Endodermal cell (in vitro differentiated cells): ENCODE measurements at regions not wholly inside any gene's neighbourhood (a gene's known extent, or its start where the extent isn't known, plus 50 kb on each side); places are given as distances from the start of the nearest gene placed in this dataset.

Experiments used
- DNase-seq: peaks from one replicate; pipeline ENCODE4 v3.0.0-alpha.2; 2017
- H3K27ac ChIP-seq: 2 replicates; pipeline ENCODE4 v1.5.1; 2013; ENCODE audit warnings: mild to moderate bottlenecking, low read depth, low read length, moderate library complexity
- H3K27me3 ChIP-seq: 2 replicates; pipeline ENCODE4 v1.6.1; 2013; ENCODE audit warnings: mild to moderate bottlenecking, low read length, moderate library complexity; ENCODE audit not compliant: insufficient read depth, control insufficient read depth, poor library complexity, severe bottlenecking
- H3K36me3 ChIP-seq: 2 replicates; pipeline ENCODE4 v1.7.0; 2013; ENCODE audit warnings: mild to moderate bottlenecking, low read length, moderate library complexity; ENCODE audit not compliant: control insufficient read depth, insufficient read depth
- H3K4me1 ChIP-seq: one replicate; pipeline ENCODE4 v1.7.0; 2013; ENCODE audit warnings: low read length; ENCODE audit not compliant: control insufficient read depth, insufficient read depth
- H3K4me3 ChIP-seq: 2 replicates; pipeline ENCODE4 v1.5.1; 2013; ENCODE audit warnings: mild to moderate bottlenecking, low read length, moderate library complexity
- H3K9ac ChIP-seq: 2 replicates; pipeline ENCODE4 v1.6.1; 2013; ENCODE audit warnings: mild to moderate bottlenecking, low read length, moderate library complexity; ENCODE audit not compliant: poor library complexity, severe bottlenecking; ENCODE audit errors: extremely low read depth
- H3K9me3 ChIP-seq: 2 replicates; pipeline ENCODE4 v1.6.1; 2013; ENCODE audit warnings: mild to moderate bottlenecking, low read length, moderate library complexity; ENCODE audit not compliant: control insufficient read depth
- H3K27ac Mint-ChIP-seq: 2 replicates; pipeline ENCODE4 v1.8.0; 2020; ENCODE audit warnings: mixed read lengths
- H3K27me3 Mint-ChIP-seq: 2 replicates; pipeline ENCODE4 v1.8.0; 2021; ENCODE audit warnings: mild to moderate bottlenecking, mixed read lengths; ENCODE audit not compliant: insufficient read depth
- H3K36me3 Mint-ChIP-seq: 2 replicates; pipeline ENCODE4 v1.8.0; 2020; ENCODE audit warnings: low read depth, mixed read lengths
- H3K4me1 Mint-ChIP-seq: 2 replicates; pipeline ENCODE4 v1.8.0; 2020; ENCODE audit warnings: mixed read lengths
- H3K4me3 Mint-ChIP-seq: 2 replicates; pipeline ENCODE4 v1.8.0; 2020; ENCODE audit warnings: mild to moderate bottlenecking, moderate library complexity, mixed read lengths
- H3K9me3 Mint-ChIP-seq: 2 replicates; pipeline ENCODE4 v1.8.0; 2020; ENCODE audit warnings: mild to moderate bottlenecking, mixed read lengths
- WGBS, 2 experiments: methylation state at CpG; one replicate each; pipeline versions ENCODE4 v1.1.5 to v1.1.7; 2013; ENCODE audit warnings: missing lambda C conversion rate in 2 of 2, mixed read lengths in 1 of 2; ENCODE audit not compliant: insufficient coverage in 1 of 2, insufficient read length in 1 of 2; 5-methylcytosine and 5-hydroxymethylcytosine counted together
- TF ChIP-seq, protein P1 (sequence below): fragments of 200-600 bp; sonication (generic); conservative IDR thresholded peaks from 2 replicates; pipeline ENCODE4 v1.5.0; 2021; ENCODE audit warnings: antibody characterized with exemption, mild to moderate bottlenecking

- H3K9ac ChIP-seq = no peak overlapping the region
- H3K4me3 ChIP-seq = no peak overlapping the region
- no peak overlapping the region for H3K4me3 Mint-ChIP-seq
- H3K27ac Mint-ChIP-seq = no peak overlapping the region
- no peaks in the 10 kb centered on the region for H3K27me3 Mint-ChIP-seq
- H3K9me3 Mint-ChIP-seq = no peaks in the 10 kb centered on the region
- H3K9me3 ChIP-seq = no peaks in the 10 kb centered on the region
- no peaks in the 10 kb centered on the region for H3K4me1 ChIP-seq
- no peaks in the 10 kb centered on the region for H3K36me3 Mint-ChIP-seq
- no peak overlapping the region for H3K27ac ChIP-seq
- TF ChIP-seq, protein P1, sequence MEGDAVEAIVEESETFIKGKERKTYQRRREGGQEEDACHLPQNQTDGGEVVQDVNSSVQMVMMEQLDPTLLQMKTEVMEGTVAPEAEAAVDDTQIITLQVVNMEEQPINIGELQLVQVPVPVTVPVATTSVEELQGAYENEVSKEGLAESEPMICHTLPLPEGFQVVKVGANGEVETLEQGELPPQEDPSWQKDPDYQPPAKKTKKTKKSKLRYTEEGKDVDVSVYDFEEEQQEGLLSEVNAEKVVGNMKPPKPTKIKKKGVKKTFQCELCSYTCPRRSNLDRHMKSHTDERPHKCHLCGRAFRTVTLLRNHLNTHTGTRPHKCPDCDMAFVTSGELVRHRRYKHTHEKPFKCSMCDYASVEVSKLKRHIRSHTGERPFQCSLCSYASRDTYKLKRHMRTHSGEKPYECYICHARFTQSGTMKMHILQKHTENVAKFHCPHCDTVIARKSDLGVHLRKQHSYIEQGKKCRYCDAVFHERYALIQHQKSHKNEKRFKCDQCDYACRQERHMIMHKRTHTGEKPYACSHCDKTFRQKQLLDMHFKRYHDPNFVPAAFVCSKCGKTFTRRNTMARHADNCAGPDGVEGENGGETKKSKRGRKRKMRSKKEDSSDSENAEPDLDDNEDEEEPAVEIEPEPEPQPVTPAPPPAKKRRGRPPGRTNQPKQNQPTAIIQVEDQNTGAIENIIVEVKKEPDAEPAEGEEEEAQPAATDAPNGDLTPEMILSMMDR = no peak
- 100% methylated on average over 1 of the region's 2 CpGs; no CpG with 5 or more reads in 1 of the 2 experiments for WGBS, 2 experiments
- H3K36me3 ChIP-seq = no peaks in the 10 kb centered on the region
- DNase-seq = no peak
- H3K4me1 Mint-ChIP-seq = peaks cover 3% of the 10 kb centered on the region
- no peaks in the 10 kb centered on the region for H3K27me3 ChIP-seq
Observed at GRCh38 chr14:26074892-26075291, 522.9 kb downstream of the NOVA1 start.

DNA sequence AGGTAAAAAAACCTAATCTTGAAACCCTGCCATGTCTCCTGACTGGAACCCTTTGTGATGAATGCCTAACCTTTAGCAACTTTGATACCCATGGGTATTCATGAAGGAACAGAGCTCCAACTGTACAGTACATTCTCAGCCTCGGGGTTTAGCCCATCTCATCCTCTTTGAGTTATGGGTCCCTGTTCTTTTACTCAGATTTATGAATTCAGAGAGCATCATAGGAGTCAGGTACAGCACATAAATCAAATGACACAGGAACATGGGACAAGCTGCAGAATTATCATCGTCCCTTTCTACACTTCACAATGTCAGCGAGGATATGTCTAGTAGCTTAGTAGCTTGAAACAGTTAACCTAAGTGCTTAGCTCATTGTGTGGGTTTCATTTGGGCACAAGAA, 527.4 kb downstream of the NOVA1 start:
- H3K9ac ChIP-seq = no peak overlapping the region
- DNase-seq = no peak
- no peaks in the 10 kb centered on the region for H3K4me1 ChIP-seq
- no peaks in the 10 kb centered on the region for H3K9me3 Mint-ChIP-seq
- TF ChIP-seq, protein P1 = no peak
- no peaks in the 10 kb centered on the region for H3K36me3 Mint-ChIP-seq
- WGBS, 2 experiments = 90 to 96% methylated on average over 3 of the region's 3 CpGs
- H3K4me1 Mint-ChIP-seq = peaks cover 12% of the 10 kb centered on the region
- no peaks in the 10 kb centered on the region for H3K27me3 ChIP-seq
- no peak overlapping the region for H3K4me3 Mint-ChIP-seq
- H3K36me3 ChIP-seq = no peaks in the 10 kb centered on the region
- no peak overlapping the region for H3K27ac Mint-ChIP-seq
- no peak overlapping the region for H3K4me3 ChIP-seq
- H3K27me3 Mint-ChIP-seq = no peaks in the 10 kb centered on the region
- no peaks in the 10 kb centered on the region for H3K9me3 ChIP-seq
- H3K27ac ChIP-seq = no peak overlapping the region

GRCh38 chr14:26067786-26068459, 529.9 kb downstream of the NOVA1 start:
- Histone ChIP-seq H3K9me3 (no peaks in the 10 kb centered on the region), H3K27me3 (no peaks in the 10 kb centered on the region), H3K4me1 (no peaks in the 10 kb centered on the region), H3K36me3 (no peaks in the 10 kb centered on the region), H3K4me3 (no peak overlapping the region), H3K27ac (no peak overlapping the region), H3K9ac (no peak overlapping the region)
- H3K4me3 Mint-ChIP-seq = no peak overlapping the region
- peaks cover 12% of the 10 kb centered on the region for H3K4me1 Mint-ChIP-seq
- H3K27me3 Mint-ChIP-seq = no peaks in the 10 kb centered on the region
- H3K9me3 Mint-ChIP-seq = no peaks in the 10 kb centered on the region
- no peaks in the 10 kb centered on the region for H3K36me3 Mint-ChIP-seq
- TF ChIP-seq, protein P1 = no peak
- no peak overlapping the region for H3K27ac Mint-ChIP-seq
- 94% methylated on average over 2 of the region's 3 CpGs; no CpG with 5 or more reads in 1 of the 2 experiments for WGBS, 2 experiments
- DNase-seq = no peak
